GM18511 (cell line): ENCODE measurements at regions not wholly inside any gene's neighbourhood (a gene's known extent, or its start where the extent isn't known, plus 50 kb on each side); places are given as distances from the start of the nearest gene placed in this dataset.

Experiments used
- ATAC-seq: cut with Tn5 transposase; IDR thresholded peaks from one replicate; pipeline ENCODE4 v1.9.1; 2021; ENCODE audit warnings: mild to moderate bottlenecking, moderate library complexity; ENCODE audit not compliant: unreplicated experiment

GRCh38 chr7:33661430-33662160 is 243.7 kb upstream of the BMPER start:
- ATAC-seq = no peak

GRCh38 chr7:33666531-33666930 is 238.8 kb upstream of the BMPER start:
- no peak for ATAC-seq

GRCh38 chr7:33667196-33667595 is 238.1 kb upstream of the BMPER start:
- ATAC-seq = no peak

- no peak for ATAC-seq
Observed at GRCh38 chr7:33669251-33669670, 236.1 kb upstream of the BMPER start.

- peak; percentile 83 for ATAC-seq
Observed at GRCh38 chr7:33671531-33672262, 233.6 kb upstream of the BMPER start.

GRCh38 chr7:33673029-33673700 is 232.2 kb upstream of the BMPER start:
- ATAC-seq = no peak

- no peak for ATAC-seq
Observed at GRCh38 chr7:33674804-33675411, 230.4 kb upstream of the BMPER start.

- ATAC-seq = no peak
Observed at GRCh38 chr7:33677556-33677955, 227.8 kb upstream of the BMPER start.

- no peak for ATAC-seq
Observed at GRCh38 chr7:33678569-33679335, 226.6 kb upstream of the BMPER start.

- no peak for ATAC-seq
Observed at GRCh38 chr7:33680682-33681081, 224.7 kb upstream of the BMPER start.

- no peak for ATAC-seq
Observed at GRCh38 chr7:33685503-33685902, 219.8 kb upstream of the BMPER start.

- ATAC-seq = no peak
Observed at GRCh38 chr7:33685981-33686683, 219.2 kb upstream of the BMPER start.

GRCh38 chr7:33687625-33688024 is 217.7 kb upstream of the BMPER start:
- ATAC-seq = no peak

- no peak for ATAC-seq
Observed at GRCh38 chr7:33691180-33691579, 214.2 kb upstream of the BMPER start.

GRCh38 chr7:33692956-33693355 is 212.4 kb upstream of the BMPER start:
- no peak for ATAC-seq

GRCh38 chr7:33694006-33694405 is 211.3 kb upstream of the BMPER start:
- no peak for ATAC-seq

- ATAC-seq = no peak
Observed at GRCh38 chr7:33697616-33698015, 207.7 kb upstream of the BMPER start.

- ATAC-seq = no peak
Observed at GRCh38 chr7:33698041-33698440, 207.3 kb upstream of the BMPER start.

GRCh38 chr7:33698692-33699128 is 206.6 kb upstream of the BMPER start:
- no peak for ATAC-seq
